NCI-H524 (cell line): ENCODE measurements at regions not wholly inside any gene's neighbourhood (a gene's known extent, or its start where the extent isn't known, plus 50 kb on each side); places are given as distances from the start of the nearest gene placed in this dataset.
A peak's percentile ranks its signal among the peaks of the same experiment; 100 is the strongest.
"Not testable (repeated sequence)": the region's sequence is repeated elsewhere in the genome, so short reads cannot be mapped to it uniquely, and the experiment has no call there.

Experiments
- DNase-seq, 2 experiments: peaks; one replicate each; lab custom pipeline; 2025; lab: John Stamatoyannopoulos, UW

DNA sequence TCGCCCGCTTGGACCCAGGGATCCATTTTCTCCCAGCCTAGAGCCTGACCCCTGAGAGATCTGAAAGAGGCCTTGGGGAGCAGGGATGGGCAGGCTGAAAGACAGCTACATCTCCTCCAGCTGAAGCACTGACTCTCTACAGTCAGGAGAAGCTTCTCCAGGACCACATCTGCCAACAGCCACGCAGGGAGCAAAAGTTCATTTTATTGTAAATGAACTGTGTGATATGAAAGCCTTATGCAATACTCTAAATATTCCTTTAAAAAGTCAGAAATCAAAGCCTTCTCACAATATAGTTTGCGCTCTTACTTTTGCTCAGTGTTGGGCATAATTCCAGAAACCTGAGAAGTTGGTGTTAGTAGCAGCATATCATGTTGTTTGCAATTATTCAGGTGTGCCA lies 428.9 kb upstream of the RAB6C start:
- DNase-seq, result no peak

DNA sequence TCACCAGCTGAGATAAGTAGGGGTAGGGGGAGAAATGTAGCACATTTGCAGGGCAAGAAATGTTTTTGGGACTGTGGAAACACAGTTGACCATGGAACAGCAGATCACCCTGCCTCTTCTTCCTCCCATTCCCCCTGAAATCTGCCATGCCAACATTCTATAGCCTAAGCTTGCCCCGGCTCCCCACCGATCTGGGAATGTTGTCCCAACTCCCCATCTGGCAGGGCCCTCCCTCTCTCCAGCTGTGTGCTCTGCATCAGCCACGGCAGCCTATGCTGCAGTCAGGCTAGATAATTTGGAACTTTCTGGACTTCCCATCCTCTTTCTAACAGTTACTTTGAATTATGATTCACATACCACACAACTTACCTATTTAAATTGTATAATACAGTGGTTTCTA lies 425.1 kb upstream of the RAB6C start:
- DNase-seq, result peak in 1 of 2 experiments; percentile 6

DNA sequence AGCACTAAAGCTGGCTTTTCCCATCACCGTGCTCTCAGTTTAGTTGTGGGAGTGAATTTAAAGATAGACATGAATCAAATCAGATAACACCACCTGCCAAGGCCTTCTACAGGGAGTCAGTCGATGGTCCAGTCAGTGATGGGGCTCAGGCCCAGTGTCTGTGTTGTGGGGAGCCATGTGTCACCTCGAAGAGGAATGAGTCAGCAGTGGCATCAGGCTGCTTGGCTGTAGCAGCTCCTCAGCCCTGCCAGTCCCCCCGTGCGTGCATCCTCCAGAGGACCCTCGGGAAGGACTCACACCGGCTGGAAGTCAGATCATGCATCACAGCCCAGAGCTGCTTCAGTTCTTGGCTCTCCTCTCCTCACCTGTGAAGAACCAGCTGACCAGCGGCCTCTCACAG lies 420.4 kb upstream of the RAB6C start:
- no peak for DNase-seq

DNA sequence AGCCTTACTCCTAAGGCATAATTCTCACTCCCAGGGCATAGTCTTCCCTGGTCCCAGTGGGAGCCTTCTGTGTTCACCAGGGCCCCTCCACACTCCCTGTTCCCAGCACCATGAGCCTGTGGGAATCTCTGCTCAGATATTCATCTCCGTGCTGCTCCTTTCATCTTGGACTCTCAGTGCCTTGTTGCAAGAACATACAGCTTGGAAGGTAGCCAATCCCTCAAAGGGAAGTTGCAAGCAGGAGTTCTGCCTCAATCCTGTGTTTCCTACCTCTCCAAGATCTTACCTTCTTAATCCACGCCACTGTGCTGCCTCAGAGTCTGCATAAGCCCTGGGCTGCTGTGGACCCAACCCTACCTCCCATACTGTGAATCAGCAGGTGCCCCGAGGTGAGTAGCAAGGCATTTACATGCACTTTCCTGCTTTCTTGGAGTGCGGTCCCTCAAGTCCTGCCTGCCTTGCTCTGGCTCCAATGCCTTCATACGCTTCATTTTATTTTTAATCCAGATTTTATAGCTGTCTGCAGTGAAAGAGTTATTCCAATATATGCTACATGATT lies 413.8 kb upstream of the RAB6C start:
- DNase-seq, result no peak

DNA sequence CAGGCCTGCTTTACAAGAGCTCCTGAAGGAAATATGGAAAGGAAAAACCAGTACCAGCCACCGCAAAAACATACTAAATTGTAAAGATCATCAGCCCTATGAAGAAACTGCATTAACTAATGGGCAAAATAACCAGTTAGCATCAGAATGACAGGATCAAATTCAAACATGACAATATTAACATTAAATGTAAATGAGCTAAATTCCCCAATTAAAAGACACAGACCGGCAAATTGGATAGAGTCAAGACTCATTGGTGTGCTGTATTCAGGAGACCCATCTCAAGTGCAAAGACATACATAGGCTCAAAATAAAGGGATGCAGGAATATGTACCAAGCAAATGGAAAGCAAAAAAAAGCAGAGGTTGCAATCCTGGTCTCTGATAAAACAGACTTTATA lies 408.7 kb upstream of the RAB6C start:
- not testable (repeated sequence) for DNase-seq

DNA sequence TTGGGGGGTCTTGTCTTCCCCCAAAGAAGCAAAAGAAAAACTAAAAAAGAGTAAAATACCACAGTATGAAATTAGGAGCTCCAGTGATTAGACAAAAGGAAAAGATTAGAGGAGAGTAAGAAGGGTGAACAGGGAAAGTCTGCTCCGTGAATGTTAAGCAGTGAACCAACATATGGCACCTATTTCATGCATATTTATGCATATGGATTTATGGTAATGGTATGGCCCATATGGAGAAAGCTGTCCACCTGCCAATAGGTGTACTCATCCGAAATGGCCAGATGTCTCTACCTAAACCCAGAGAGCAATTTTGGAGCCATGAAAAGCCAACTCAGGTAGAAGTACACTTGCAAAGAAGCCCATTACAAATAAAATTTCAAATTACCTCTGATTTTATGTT lies 404.0 kb upstream of the RAB6C start:
- DNase-seq, result peak; percentile 38 to 84

DNA sequence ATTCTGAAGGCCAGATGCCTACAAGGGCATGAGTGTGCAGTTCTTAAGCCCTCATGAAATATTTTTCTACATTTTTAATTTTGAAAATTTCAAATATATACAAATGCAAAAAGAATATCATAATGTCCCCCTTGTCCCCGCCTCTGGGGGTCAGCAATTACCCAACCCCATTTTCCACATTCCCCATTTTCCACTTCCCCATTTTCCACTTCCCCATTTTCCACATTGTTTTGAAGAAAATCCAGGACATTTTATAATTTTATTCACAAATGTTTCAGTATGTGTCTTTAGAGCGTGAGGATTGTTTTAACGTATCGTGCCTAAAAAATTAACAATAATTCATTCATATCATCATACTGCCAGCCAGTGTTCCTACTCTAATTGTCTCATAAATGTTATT lies 403.6 kb upstream of the RAB6C start:
- DNase-seq, result no peak

DNA sequence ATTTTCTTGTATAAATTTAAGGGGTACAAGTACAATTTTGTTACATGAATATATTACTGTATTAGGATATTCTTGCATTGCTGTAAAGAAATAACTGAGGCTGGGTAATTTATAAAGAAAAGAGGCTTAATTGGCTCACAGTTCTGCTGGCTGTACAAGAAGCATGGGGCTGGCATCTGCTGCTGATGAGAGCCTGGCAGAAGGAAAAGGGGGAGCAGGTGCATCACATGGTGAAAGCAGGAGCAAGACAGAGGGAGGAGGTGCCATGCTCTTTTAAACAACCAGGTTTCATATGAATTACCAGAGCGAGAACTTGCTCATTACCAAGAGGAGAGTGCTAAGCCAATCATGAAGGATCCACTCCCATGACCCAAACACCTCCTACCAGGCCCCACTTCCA lies 399.5 kb upstream of the RAB6C start:
- peak; percentile 19 to 59 for DNase-seq

DNA sequence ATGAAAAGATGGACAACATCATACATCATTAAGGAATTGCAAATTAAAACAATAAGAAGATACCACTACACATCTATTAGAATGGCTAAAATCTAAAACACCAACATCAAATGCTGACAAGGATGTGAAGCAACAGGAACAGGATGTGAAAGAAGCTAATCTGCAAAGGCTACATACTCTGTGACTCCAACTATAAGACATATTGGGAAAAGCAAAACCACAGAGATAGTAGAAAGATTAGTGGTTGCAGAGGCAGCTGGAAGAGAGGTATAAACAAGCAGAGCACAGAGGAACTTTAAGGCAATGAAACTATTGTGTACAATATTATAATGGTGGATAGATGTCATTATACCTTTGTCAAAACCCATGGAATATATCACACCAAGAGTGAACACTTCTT lies 393.7 kb upstream of the RAB6C start:
- DNase-seq, result no peak

DNA sequence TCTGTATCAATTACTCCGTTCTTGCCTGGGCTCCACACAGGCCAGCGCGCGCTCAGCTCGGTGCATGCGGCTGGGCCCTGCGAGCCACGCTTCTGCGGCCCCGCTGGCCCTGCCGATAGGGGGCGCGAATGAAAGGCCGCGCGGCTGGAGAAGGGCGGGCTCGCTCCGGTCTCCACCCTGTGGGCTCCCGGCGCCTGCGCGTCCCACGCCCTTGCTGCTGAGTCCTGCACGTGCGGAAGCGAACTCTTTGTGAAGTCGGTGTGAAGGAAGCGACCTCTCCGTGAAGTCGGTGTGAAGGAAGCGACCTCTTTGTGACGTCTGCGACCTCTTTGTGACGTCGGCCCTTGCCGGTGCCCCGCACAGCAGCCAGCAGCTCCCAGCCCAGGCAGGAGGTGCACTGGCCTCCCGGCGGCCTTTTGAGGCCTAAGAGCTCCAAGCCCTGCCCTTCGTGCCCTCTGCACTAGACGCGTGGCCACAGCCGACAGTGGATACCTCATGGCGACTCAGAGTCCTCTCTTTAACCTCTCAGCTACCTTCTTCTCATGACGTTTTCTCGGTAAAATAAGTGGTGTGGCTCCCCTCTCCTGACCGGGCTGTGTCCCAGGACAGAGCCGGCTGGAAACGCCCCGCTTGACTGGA lies 391.9 kb upstream of the RAB6C start:
- no peak for DNase-seq

DNA sequence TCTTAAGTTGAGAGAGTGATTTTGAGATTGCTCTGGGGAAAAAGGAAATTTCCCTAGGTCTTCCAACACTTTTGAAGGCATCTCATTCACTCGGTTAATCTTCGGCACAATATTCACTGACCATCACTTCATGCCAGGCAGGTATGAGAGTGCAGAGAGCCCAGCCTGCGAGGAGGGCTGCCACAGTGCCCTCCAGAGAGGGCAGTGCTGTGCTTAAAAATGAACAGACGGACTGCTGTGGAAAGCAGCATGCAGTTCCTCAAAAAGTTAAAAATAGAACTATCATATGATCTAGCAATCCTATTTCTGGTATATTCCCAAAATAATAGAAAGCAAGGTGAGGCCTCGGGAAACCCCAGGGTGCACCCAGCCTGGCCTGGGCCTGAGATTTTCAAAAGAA lies 374.9 kb upstream of the RAB6C start:
- no peak for DNase-seq

DNA sequence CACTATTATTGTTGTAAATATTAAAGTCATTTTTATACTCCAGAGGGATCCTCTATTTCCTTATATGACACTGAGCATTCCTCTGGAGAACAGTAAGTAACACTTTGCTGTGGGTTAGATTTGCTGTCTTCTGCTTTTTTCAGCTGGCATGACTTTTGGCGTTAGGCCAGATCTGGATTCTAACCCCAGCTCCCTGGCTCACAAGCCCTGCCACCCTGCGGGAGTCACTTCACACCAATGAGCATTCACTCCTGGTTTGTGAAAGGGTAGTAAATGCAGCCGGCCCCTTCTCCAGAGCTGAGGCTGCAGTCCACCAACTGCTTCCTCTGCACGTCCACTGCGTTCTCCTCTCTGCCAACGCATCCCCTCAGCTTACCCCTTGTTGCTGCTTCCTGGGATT lies 373.8 kb upstream of the RAB6C start:
- no peak for DNase-seq

DNA sequence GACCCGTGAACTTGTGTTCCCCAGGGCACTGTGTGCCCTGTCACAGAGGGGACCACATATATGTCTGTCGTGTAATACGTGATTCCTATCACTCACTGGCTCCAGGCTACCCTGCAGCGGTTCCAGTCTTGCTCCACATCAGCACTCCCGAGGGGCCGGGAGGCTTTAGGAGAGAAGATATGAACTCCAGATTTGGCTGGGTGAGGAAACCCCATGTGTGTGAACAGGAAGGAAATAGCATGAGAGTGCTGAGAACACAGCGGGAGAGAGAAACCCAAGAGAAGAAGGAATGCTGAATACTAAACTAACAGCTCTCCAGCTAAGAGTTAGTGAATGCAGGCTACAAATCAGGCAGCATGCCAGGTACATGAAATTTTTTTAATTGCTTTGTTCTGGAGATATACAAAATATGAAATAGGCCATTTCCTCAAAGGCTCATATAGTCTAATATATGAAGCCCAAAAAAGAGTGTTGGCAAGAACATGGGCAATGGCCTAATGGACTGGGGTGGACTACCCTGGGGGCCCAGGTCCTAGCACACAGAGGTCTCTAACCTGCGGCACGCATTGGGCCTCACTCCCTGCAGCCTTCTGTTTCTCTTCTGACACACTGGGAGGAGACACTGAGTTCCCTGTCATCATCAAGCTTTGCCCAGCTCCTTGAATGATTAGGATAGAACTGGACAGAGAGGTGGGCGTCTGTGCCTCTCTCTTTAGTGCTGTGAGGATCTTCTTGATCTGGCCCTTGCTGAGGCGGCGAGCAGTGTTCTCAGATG lies 372.8 kb upstream of the RAB6C start:
- no peak for DNase-seq

DNA sequence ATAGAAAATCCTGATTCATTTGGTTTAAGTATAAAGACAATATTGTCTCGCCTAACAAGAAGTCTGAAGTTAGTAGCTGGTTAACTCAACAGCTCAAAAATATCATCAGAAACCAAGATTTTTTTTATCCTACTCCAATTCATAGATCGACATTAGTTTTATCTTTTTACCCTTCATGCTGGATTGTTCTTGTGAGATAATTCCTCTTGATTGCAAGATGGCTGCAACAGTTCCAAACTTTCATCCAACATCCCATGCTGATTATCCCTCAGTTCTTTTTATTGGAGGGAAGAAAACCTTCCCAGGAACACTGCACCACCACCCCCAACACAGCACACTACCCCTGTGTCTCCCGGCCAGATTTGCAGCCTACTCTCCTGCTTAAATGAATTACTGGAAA lies 370.2 kb upstream of the RAB6C start:
- no peak for DNase-seq

DNA sequence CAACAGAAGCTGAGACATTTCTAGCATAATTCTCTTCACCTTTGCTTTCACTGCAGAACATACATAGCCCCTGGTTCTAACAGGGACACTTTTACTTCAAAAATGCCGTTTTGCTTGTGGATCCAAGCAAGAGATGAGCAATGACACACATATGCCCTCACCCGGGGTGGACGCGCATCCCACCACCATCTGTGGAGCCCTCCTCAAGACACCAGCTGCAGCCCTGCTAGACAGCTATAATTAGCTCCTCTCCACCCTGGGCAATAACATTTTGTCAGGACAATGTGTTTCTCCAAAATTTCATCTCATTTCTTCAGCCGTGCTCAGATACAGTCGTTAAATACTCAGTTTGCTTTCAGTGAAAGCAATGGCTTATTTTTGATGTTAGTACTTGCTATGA lies 368.7 kb upstream of the RAB6C start:
- peak; percentile 3 to 56 for DNase-seq

DNA sequence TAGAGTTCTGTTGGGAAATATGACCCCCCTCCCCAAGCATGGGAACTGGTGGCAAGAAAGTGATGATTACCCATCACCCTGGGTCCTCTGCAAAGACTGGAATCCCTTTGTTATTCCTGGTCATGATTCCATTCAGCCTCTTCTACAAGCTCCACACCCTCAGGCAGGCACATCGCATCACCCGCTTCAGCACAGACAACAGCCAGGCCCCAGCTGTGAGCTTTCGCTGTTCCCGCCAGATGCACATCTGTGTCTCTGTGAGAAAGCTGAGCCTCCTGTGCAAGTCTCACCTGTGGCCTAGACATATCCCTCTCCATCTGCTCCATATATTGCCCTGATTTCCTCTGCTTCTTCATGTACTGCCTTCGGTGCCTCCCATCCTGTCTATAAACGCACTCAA lies 368.0 kb upstream of the RAB6C start:
- peak in 1 of 2 experiments; percentile 36 for DNase-seq

DNA sequence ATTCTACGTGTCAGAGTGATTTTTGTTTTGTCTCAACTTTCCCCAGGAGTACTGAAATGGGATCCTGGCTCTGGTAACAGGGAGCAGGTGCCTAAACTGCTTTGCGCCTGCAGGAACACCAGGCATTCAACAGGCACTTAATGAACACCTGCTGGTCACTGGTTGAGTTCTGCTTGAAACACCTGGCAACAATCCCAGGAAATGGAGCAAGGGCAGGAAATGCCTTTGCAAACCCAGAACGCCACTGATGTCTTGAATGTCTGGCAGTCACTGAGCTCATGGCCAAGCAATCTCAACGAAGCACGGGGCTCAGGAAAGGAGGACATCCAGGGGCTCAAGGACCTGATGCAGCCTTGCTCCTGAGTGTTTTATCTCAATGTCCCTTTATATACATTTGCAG lies 360.0 kb upstream of the RAB6C start:
- DNase-seq, result peak; percentile 2 to 62

DNA sequence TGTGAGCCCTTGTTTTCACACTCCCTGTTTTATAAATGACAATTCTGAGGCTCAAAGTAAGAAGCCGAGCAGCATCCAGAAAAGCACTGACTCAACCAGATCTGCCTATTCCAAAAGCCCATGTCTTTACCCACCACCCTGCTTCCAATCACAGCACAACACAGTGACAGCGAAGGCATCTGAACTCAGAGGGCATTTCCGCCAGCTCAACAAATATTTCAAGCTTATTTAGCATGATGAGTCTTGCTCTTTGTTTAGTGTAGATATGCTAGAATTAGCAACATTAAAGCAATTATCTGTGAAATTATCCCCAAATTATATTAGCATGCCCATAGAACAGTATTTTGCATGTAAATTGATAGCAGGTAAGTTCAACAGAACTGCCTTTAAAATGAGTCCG lies 359.1 kb upstream of the RAB6C start:
- DNase-seq, result no peak

DNA sequence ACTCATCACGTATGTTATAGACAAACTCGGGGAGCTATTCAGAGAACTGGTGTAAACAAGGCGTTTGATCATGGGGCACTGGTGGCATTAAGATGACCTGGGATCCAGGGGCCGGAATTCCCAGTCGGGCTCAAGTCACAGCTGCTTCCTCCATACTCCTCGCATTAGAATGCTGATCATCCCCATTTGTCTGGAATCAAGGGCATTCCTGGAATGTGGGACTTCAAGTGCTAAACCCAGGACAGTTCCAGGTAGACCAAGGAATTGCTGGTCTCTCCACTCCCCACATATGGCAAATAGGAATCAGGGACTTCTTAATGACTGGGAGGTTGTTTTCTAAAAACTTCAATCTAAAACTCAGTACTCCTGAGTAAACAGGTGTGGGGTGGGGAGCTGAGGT lies 355.7 kb upstream of the RAB6C start:
- DNase-seq, result no peak

DNA sequence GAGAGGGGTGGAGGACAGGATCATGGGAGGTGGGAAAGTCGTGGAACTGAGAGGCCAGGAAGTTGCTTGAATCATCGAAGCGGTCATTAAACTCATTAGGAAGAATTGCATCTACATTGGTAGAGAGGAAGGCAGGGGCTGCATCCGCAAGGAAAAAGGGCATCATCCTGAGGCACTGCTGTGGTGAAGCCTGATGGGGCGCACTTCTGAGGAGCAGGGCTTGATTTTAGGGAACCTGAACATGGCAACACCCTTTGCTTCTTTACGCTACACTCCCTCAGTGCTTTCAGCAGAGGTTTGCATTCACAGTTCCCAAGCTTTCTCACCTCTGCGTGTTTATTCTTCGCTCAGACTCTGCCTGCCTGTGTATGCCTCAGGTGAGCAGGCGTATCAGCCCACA lies 352.0 kb upstream of the RAB6C start:
- no peak for DNase-seq

DNA sequence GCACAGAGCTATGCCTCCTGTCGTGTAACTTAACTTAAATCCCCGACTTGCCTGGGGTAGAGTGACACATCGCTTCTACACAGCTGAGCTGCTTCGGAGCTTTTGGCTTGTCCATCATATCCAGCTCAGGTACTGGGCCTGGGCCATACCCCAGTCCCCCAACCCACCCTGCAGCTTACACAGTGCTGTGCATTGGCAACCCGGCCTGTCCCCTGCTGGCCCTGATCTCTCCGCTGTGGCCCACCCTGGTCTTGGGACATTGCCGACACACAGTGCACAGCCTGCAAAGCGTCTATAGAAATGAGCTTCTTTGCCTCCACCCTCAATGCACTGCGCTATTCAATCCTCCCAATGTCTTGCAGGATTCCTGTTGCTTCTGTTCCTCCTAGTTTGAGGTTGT lies 342.8 kb upstream of the RAB6C start:
- DNase-seq, result no peak

DNA sequence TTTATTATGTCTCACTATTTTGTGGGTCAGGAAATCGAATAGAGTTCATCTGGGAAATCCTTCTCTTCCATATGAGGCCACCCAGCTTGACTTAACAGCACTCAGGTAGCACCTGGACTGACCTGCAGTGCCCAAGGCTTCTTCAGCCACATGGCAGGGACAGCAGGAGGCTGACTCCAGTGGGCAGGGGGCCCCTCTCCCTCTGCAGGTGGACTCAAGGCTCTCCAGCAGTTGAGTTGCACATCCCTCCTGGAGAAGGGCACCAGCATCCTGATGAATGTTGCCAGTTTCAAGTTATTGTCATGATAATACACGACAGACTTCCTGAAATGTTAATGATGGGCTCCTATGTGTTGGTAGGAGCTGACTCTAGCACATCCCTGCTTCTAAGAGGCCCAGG lies 338.1 kb upstream of the RAB6C start:
- DNase-seq, result no peak

DNA sequence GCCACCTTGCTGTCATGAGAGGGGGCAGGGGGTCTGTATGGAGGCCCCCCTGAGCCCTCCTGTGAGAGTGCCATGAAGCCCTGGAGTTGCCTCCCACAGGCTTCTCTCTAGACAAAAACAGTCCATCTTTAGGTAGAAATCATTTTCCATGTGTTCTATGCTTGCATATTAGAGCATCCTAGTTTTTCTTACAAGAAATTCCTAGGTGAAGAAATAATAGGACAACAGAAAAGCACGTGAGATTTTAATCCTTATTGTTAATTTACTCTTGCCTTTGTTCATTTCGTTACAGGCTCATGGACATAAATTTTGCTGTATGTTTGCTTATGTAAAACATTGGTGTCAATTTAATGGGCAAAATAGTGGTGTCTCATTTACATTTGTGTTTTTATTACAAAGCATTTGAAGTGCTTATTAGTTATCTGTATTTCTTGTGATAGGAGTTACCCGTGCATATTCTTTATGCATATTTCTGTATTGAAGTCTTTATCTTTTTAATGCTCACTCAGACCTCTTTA lies 336.9 kb upstream of the RAB6C start:
- DNase-seq, result no peak
